Amniotic epithelial cell (primary cell): ENCODE measurements at regions not wholly inside any gene's neighbourhood (a gene's known extent, or its start where the extent isn't known, plus 50 kb on each side); places are given as distances from the start of the nearest gene placed in this dataset.
"Not testable (repeated sequence)": the region's sequence is repeated elsewhere in the genome, so short reads cannot be mapped to it uniquely, and the experiment has no call there.

Experiments used
- DNase-seq: peaks from one replicate; pipeline ENCODE4 v3.0.0-alpha.2; 2010; ENCODE audit warnings: low read depth

DNA sequence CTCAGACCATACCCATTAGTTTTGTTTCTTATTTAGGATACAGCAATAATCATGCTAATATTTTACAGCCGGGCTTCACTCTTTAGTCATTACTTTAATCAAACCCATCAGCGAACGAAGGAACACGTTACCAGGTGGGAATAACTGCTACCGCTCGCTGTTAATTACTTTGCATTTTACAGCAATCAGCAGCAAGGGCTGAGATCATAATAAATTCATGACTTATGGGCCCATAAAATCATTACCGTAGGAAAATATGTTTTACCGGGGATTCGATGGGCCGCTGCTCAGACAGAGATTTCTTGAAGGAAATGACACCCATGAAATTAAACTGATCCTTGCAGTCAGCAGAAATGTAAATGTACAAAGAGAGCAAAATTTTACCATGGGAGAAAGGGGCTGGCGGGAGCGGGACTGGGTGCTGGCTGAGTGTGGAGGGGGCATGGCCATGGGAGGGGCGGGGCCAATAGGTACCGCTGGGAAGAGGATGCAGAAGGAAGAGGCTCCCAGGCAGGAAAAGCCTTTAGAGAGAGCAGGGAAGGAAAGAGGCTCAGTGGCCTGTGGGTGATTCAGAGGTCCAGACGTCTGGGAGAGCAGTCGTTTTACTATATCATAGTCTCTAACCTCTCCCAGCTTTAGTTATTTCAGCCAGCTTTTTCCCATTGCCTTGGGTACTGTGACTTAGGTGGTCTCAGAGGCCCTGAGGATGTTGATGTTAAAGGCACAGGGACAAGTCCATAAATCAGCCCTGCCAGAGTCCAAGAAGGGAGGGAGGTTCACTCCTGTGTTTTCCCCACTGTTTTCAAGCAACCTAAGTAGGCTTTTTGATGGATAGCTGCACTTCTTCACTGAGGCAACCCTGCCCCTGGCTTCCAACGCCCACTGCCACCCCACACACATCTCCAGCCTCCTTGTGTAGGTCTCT, 258.9 kb downstream of the SEC16B start:
- DNase-seq: no peak

DNA sequence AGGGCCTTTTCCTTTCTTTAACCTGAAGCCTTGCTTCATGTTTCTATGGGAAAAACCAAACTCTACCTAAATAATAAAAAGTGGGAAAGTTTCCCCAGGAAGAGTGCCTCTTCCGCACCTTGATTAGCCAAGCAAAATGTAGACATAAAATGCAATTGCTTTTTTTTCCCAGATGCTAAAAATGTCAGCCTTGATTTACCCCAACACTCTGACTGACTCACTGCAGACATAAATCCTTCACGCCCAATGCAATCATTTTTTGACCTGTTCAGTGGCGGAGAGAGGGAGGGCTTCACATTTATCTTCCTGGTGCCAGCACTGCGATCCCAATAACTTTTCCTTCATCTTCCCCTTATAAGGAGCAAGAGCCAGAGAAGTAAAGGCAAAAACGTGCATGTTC, 261.5 kb downstream of the SEC16B start:
- DNase-seq: no peak

DNA sequence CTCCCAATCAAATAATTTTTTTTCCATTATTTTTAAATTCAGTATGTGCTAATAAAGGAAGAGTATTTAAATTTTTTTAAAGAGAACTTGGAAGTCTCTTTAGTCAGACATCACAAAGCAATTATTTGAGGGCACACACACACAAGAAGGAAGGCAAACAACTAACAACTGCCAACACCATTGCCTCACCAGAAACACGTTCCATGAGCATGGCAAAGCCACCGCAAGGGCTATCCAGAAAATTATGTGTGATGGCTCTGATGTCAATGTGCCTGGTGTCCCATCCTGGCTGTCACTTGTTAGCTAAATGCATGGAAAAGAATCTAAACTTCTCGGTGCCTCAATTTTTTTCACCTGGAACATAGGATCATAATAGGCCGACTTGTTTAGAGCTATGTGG, 262.9 kb downstream of the SEC16B start:
- DNase-seq: no peak

DNA sequence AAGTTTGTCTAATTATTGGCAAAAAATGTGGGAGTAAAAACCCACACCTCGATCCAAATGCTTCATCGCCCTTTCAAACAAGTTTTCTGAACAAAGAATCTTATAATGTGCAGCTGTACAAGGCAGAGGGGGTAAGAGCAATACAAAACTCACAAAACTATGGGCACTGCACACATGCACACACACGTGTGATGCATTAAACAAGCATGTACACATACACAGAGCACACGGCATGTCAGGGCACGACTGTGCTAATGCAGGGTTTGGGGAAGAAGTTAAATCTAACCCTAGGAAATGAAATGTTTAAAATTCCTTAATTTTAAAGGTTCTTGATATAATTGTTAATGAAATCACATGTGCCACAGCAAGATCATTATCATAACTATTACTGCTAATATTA, 264.0 kb downstream of the SEC16B start:
- DNase-seq: no peak

DNA sequence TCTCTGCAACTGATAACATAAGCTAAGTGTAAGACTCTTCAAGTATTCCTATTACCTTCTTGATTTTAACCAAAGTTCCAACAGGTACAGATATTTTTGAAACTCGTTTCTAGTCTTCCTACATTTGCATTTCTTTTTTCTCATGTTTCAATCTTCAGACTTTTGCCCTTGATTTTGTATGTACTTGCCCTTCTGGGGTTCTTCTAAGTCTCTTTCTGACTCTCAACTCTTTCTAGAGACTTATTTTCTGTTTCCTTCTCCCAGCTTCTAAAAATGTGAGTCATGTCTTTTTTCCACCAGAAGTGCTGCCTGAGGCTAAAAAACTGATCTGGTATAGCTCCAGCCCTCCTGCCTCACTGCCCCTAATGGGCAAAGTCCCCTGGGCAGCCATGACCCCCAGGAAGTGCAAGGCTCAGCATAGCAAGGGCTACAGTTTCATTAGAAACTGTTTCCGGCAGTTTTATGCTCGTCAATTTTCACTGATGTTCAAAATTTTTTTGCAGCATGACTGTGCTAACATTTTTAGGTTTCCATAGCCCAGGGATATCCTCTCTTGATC, 265.9 kb downstream of the SEC16B start:
- no peak for DNase-seq

DNA sequence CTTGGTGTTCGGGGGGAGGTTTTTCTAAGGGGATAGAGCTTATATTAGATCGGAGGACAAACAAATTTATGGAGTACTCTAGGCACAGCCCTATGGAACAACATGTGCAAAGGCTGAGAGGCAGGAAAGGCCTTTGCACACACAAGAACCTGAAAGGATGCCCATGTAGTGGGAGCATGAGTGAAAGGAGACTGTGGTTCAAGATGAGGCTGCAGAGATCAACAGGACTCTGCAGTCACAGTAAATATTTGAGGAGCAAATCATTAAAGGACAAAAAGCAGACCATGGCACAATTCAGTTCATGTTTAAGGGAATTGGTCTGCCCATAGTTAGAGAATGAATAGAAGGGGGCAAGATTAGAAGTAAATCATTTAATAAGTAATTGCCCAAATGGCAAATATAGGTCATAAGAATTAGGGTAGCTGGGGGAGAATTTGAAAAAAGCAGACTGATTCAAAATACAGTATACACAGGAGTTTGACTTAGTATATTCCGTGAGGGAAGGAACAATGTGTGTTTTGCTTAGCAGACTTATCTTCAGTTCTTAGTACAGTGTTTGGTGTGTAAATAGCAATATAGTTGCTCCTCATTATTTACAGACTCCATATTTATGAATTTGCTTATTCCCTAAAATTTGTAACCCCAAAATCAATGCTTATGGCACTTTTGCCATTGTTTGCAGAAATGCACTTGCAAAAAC, 268.1 kb downstream of the SEC16B start:
- no peak for DNase-seq

DNA sequence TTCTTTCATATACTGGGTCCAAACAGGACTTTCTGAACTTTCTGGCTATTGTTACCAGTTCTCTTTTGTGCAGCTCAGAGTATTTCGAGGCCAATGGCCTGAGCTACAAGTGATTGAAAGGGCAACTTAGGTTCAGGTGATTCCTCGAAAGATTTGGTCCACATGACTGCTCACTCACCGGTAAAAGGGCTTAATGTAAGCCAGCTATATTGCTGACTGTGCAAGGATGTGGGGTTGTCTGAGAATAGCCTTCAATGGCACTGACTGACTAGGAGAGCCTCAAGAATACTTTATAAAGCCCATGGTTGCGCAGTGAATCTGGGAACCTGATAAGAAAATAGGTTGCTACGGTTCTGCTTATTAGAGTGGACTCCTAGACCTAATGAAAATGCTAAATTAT, 269.0 kb downstream of the SEC16B start:
- DNase-seq: no peak

DNA sequence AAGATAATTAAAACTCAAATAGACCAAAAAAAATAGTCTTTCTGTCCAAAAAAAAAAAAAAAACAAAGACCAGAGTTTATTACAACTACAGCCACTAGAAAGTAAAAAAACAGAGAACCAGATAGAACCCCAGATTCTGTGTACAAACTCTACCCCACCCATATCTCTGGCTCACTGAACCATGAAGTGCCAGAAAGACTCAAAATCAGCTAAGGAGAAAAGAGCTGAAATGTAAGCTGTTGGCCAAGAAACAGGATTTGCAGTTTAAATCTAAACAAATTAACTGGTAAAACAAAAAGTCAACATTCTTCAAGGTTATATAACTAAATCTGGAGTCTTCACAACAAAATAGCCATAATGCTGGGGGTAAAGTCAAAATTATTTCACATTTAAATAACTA, 278.9 kb downstream of the SEC16B start:
- no peak for DNase-seq

DNA sequence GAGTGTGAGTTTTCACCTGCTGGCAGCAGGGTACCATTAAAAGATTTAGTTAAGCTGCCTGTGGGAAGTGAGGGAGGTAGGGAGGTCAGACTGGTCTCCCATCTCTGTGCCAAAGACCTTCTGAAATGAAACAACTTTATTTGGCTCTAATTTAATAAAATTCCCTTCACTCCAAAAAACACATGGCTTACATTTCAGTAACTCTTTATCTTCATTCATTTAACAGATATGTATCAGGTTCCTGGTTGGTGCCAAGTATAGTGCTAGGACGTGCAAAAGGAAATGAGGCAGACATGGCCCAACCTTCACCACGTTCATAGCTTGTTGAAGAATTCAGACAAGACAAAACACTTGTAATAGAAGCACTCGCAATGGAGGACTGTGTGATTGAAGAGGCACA, 282.3 kb downstream of the SEC16B start:
- DNase-seq: no peak

DNA sequence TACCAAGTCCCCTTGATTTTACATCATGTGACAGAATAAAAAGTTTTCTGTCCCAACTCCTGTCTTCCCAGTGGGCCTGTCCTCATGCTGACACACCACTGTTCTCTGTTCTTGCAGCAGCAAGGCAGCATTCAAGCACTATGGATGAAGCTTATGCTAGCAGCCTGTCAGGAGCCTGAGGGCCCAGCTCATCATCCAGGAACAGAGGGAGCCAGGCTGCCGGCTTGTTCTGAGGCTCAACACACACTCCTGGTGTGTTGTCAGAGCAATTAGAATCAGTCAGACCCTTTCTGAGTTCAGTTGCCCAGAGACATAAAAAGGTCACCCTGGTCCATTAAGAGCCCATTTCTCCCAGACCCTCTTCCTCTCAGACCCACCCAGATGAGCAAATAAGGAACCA, 282.9 kb downstream of the SEC16B start:
- DNase-seq: no peak

DNA sequence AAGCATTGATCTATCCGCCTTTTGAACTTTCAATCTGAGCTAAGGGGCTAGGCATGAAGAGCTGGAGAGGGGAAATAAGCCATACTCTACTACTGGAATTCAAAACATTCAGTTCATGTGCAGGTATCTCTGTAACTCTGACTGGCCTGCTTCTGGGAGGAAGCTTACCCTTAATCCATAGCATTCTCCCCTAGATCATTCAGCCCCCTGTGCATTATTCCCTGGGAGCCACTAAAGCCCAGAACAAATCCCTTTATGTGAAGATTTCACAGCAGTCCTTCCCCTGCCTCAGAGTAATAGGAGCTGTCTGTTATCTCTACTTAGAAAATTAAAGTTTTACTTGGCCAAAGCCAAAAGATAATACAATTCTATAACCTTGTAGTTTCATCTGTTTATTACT, 300.7 kb downstream of the SEC16B start:
- DNase-seq: no peak

DNA sequence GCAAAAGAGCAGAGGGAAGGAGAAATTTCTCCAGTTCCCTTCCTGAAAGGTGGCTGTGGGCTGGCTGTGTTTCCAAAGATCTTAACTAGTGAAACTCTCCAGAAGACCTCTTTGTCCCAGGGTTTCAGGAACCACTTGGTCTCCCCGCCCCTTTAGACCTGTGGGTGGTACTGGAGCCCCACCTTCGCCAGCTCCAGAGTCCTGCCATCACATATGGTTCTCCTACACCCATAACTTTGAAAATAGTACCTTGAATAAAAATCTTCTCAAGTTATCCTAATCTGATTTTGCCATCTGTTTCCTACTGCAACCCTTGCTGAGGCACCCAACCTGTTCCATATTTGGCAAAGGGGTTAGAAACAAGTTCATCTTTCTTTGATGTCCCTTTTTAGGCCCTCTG, 303.9 kb downstream of the SEC16B start:
- DNase-seq: no peak

DNA sequence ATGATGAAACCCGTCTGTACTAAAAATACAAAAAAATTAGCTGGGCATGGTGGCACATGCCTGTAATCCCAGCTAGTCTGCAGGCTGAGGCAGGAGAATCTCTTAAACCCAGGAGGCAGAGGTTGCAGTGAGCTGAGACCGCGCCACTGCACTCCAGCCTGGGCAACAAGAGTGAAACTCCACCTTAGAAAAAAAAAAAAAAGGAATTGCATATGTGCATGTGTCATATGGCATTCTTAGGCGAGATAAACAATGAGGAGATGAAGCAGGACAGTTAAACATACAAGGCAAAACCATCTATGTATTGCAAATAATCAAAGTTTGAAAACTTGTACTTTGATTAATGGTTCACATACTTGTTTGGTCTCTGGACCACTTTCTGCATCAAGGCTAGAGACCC, 305.1 kb downstream of the SEC16B start:
- DNase-seq: not testable (repeated sequence)

DNA sequence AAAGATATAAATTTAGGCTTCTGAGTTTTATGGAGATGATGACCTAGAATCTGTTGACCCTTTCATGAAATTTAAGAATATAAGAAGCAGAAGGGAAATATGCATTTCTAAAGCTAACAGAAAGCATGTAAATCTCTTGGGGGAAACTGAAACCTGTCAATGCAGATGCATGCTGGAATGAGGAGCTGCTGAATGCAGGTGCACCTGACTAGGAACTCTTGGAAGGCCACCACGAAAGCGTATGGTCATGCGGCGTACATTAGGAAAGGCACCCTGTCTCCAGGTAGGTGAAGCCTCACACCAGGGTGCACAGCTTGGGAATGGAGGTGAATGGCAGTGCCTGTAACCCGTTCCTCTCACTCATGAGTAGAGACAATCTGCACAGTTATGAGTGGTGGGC, 309.7 kb downstream of the SEC16B start:
- no peak for DNase-seq

DNA sequence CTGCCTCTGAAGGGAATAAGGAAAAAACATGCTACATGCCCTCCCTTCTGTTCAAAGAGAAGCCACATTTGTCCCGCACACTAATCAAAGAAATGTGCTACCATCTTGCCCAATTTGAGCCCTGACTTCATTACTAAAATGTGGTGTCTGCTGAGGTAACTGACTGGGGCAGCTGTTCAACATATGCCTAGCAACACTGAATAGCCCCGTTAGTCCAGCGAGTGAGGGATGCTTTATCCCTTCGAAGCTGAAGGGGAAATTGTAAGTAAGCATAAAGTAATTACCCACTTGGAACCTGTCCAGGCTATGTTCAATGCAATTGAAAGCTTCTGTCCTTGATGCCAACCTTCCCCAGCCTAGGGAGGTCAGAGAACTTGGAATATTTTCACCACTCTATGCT, 310.6 kb downstream of the SEC16B start:
- no peak for DNase-seq

DNA sequence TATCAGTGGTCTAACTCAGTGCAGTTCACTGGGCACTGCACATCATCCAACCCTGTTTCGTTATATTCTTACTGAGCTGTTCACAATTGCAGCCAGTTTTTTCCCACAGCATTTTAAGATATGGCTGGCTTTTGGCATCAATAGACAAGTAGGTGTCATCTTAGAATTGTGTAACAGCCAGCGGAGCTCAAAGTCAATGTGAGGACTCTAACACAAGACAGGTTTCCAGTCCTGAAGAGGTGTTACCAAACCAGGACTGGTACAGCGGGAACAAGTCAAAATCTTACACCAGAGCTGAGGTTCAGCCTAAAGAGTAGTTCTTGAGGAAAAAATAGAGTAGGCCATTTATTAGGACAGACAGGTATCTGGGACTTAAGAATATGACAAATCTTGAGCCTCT, 313.3 kb downstream of the SEC16B start:
- DNase-seq: no peak

DNA sequence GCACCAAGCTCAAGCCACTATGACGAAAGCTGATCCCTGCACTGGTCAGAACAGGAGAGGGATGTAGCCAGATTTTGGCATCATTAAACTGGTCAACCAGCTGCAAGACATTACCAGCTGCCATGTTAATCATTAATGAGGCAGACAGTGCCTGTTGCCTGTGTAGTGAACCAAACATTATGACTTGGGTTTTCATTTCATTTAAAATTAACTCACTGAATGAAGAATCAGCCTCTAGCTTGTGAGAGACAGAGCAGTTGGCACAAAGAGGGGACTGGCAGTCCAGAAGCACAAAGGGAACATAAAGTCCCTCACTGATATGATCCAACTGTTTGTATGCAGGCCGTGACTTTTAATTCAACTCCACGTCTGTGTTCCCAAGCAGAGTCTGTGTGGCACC, 318.9 kb downstream of the SEC16B start:
- no peak for DNase-seq

DNA sequence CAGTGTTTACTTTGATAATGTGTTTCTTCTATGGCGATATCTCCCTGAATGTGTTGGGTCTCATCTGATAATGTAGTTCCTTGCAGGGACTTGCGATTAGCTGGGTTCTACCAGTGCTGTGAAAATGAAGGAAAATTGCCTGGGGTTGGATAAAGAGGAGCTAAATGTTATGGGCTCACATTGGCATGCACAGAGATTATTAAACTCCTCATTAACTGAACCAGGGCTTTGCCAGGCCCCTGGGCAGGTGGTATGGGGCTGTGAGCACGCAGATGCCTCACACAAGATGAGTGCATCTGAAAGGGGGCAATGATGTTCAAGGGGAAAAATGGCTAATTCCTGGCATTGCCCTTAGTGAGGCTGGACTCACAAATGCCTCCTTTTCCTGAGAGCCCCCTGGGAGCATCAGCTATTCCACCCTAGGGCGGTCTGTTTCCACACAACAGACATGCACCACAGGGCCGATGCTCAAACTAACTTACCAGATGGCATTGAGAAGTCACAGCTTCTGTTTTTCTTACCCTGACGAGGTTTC, 321.1 kb downstream of the SEC16B start:
- DNase-seq: no peak

DNA sequence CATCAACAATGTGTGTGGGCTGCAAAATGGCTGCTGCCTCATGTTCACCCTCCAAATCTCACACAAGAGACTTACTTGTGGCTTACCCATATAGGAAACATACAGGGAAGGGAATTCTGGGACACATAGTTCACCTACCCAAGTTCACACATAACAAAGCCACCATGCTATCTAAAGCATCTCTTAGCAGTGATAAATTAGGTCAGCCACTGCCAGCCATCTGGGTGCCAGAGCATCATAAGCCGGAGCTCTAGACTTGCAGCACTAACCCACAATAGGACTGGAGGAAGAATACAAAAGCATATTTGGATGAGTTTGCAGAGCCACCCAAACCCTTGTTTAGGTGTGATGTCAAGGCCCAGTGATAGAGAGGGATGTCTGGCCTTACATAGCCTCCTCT, 321.7 kb downstream of the SEC16B start:
- DNase-seq: no peak

DNA sequence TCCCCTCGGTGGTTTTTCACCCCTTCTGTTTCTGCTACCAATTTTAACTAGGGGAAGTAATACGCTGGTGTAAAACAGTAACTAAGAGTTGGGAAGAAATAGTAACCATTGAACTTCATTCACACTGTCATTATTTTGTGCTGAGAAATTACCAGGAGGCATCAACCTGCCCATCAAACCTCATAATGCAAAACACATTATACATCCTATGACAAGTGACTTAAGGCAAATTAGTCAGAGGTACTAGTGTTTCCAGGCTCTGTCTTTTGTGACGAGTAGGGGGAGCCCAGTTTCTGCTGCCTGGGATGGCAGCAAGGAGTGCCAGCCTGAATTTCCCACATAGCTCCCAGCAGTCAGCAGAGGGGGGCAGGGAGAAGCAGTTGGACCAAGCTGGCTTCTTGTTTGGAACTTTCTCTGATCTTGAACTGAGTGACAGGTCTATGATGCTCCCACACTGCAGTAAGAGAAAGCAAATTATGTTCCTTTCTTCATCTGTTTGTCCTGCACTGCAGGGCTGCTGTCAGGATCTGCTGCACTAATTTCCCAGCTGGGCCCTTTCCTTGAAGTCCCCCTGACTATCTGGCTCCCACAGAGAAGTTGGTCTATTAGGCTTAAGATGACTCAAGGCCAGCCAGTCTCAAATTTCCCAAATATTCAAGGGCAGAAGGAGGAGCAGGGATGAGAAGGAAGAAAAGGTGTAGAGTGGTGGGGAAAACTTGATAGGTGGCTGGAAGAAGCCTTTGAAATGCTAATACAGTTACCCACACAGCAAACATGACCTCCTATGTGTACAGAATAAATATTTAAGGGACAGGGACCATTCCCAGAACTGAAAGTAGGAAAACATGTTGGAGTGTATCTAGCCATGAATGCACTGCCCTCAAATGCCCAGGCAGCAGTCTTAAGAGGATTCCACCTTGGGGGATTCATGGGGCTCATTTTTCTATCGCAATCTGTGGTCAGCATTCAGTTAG, 322.8 kb downstream of the SEC16B start:
- DNase-seq: no peak

DNA sequence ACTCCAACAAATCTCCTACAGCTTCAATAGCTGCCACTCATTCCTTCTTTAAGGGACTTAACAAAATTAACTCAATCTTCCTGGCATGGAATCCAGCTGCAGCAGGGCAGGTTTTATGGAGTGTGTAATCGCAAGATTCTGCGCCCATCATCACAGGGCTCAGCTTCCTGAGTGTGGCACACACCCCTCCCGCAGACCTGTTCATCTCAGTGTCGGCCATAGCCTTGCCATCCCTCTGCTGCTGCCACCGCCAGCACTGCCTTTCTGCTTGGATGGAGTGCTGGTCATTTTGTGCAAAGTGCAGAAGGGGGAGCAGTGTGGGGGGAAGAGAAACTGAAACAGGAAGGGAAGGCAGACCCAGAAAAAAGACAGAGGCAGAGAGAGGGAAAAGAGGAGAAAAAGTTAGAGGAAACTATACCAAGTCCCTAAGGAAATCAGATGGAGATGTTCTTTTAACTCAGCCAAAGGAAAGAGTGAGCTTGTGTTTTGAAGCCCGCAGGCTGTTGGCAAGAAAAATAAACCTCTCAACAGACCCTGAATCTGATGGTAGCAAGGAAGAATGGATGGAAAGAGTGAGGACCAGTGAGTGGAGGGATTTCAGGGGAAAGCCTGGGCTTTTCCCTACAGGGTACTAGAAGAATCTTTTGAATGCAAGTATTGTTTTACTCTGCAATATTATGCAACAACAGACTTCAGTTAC, 324.2 kb downstream of the SEC16B start:
- DNase-seq: no peak
